HEK293 (cell line): ENCODE measurements at regions not wholly inside any gene's neighbourhood (a gene's known extent, or its start where the extent isn't known, plus 50 kb on each side); places are given as distances from the start of the nearest gene placed in this dataset.

Experiments used
- CTCF ChIP-seq: fragments of 450-650 bp; formaldehyde crosslinking; IDR thresholded peaks from 2 replicates; pipeline ENCODE4 v1.5.1; 2016; ENCODE audit warnings: missing biosample characterization, missing genetic modification characterization
- GLI4 ChIP-seq: fragments of 450-650 bp; formaldehyde crosslinking; IDR thresholded peaks from 2 replicates; pipeline ENCODE4 v1.5.1; 2016; ENCODE audit warnings: missing biosample characterization, missing genetic modification characterization
- KLF17 ChIP-seq: fragments of 450-650 bp; formaldehyde crosslinking; IDR thresholded peaks from 2 replicates; pipeline ENCODE4 v1.5.1; 2016; ENCODE audit warnings: missing biosample characterization, missing genetic modification characterization
- PRDM10 ChIP-seq: fragments of 450-650 bp; formaldehyde crosslinking; IDR thresholded peaks from 2 replicates; pipeline ENCODE4 v1.5.1; 2016; ENCODE audit warnings: missing biosample characterization, missing genetic modification characterization
- SP2 ChIP-seq: fragments of 450-650 bp; formaldehyde crosslinking; IDR thresholded peaks from 2 replicates; pipeline ENCODE4 v1.5.1; 2016; ENCODE audit warnings: missing biosample characterization, missing genetic modification characterization
- ZNF157 ChIP-seq: fragments of 450-650 bp; formaldehyde crosslinking; IDR thresholded peaks from 2 replicates; pipeline ENCODE4 v1.5.1; 2016; ENCODE audit warnings: missing biosample characterization, missing genetic modification characterization
- ZNF18 ChIP-seq: fragments of 450-650 bp; formaldehyde crosslinking; IDR thresholded peaks from 2 replicates; pipeline ENCODE4 v1.5.1; 2016; ENCODE audit warnings: missing biosample characterization, missing genetic modification characterization
- ZNF704 ChIP-seq: fragments of 450-650 bp; formaldehyde crosslinking; IDR thresholded peaks from 2 replicates; pipeline ENCODE4 v1.5.1; 2016; ENCODE audit warnings: missing biosample characterization, missing genetic modification characterization
- ZNF843 ChIP-seq: fragments of 450-650 bp; formaldehyde crosslinking; IDR thresholded peaks from 2 replicates; pipeline ENCODE4 v1.5.1; 2016; ENCODE audit warnings: missing biosample characterization, missing genetic modification characterization

- TF ChIP-seq CTCF (no peak), ZNF704 (tag by site-specific recombination) (no peak), ZNF843 (tag by site-specific recombination) (no peak), ZNF157 (tag by site-specific recombination) (no peak), PRDM10 (tag by site-specific recombination) (no peak), KLF17 (no peak), ZNF18 (tag by site-specific recombination) (no peak), SP2 (tag by site-specific recombination) (no peak), GLI4 (tag by site-specific recombination) (no peak)
Measured at GRCh38 chr7:41554481-41554880, 148.4 kb downstream of the INHBA start.
